ENCODE measurements at regions not wholly inside any gene's neighbourhood (a gene's known extent, or its start where the extent isn't known, plus 50 kb on each side); places are given as distances from the start of the nearest gene placed in this dataset.

GRCh38 chr2:60285626-60286316, 267.7 kb downstream of the BCL11A start:
- POLR2A ChIA-PET: no interaction called here
- DNase-seq (ENCODE audit: low read depth, low spot score): no peak
- no peaks in the 10 kb centered on the region for H3K36me3 ChIP-seq (ENCODE audit: control insufficient read depth, insufficient read depth, low read length)
- H3K4me1 ChIP-seq (ENCODE audit: control insufficient read depth, insufficient read depth, low read length): no peaks in the 10 kb centered on the region
- no peaks in the 10 kb centered on the region for H3K27me3 ChIP-seq (ENCODE audit: control insufficient read depth, insufficient read depth, low read length)
- TF ChIP-seq TCF7L2 (IDR thresholded peaks at IDR 0.05; ENCODE audit: low read depth, low read length) (no peak), SIN3A (IDR thresholded peaks at IDR 0.05; ENCODE audit: borderline replicate concordance, insufficient read depth, low read depth, low read length) (no peak), CTCF (IDR thresholded peaks at IDR 0.05) (no peak), POLR2AphosphoS5 (IDR thresholded peaks at IDR 0.05; ENCODE audit: low read depth, low read length) (no peak), REST (IDR thresholded peaks at IDR 0.05; ENCODE audit: insufficient read depth in 1 of 2, low read depth in 2 of 2, low read length in 1 of 2) (no peak)
- CTCF ChIA-PET: no interaction called here
- intact Hi-C loops (cut with micrococcal nuclease; ENCODE audit: unreplicated experiment) (no loop called here), in situ Hi-C loops (cut with HindIII; ENCODE audit: low pct_unique_long_range_greater_than_20kb, low sequenced_read_pairs) (no loop called here)
- no peaks in the 10 kb centered on the region for H3K9me3 ChIP-seq (ENCODE audit: control insufficient read depth, insufficient read depth, low read depth, low read length)
- no TSS peak for BruUV-seq (replicated peaks)
- no peak for ATAC-seq
- no peak overlapping the region for H3K4me3 ChIP-seq (ENCODE audit: low read depth in 2 of 2, low read length in 2 of 2)
- no peak overlapping the region for H3K27ac ChIP-seq (ENCODE audit: low read length)

GRCh38 chr2:60283626-60284025, 269.8 kb downstream of the BCL11A start:
- ChIA-PET POLR2A (no interaction called here), CTCF (no interaction called here)
- ATAC-seq: no peak
- Histone ChIP-seq H3K27me3 (ENCODE audit: control insufficient read depth, insufficient read depth, low read length) (no peaks in the 10 kb centered on the region), H3K4me3 (ENCODE audit: low read depth in 2 of 2, low read length in 2 of 2) (no peak overlapping the region), H3K27ac (ENCODE audit: low read length) (no peak overlapping the region), H3K4me1 (ENCODE audit: control insufficient read depth, insufficient read depth, low read length) (no peaks in the 10 kb centered on the region), H3K36me3 (ENCODE audit: control insufficient read depth, insufficient read depth, low read length) (no peaks in the 10 kb centered on the region), H3K9me3 (ENCODE audit: control insufficient read depth, insufficient read depth, low read depth, low read length) (no peaks in the 10 kb centered on the region)
- BruUV-seq (replicated peaks): no TSS peak
- intact Hi-C loops (cut with micrococcal nuclease; ENCODE audit: unreplicated experiment) (no loop called here), in situ Hi-C loops (cut with HindIII; ENCODE audit: low pct_unique_long_range_greater_than_20kb, low sequenced_read_pairs) (no loop called here)
- no peak for TF ChIP-seq SIN3A (IDR thresholded peaks at IDR 0.05; ENCODE audit: borderline replicate concordance, insufficient read depth, low read depth, low read length)
- TF ChIP-seq TCF7L2 (IDR thresholded peaks at IDR 0.05; ENCODE audit: low read depth, low read length): no peak
- TF ChIP-seq REST (IDR thresholded peaks at IDR 0.05; ENCODE audit: insufficient read depth in 1 of 2, low read depth in 2 of 2, low read length in 1 of 2): no peak
- no peak for TF ChIP-seq POLR2AphosphoS5 (IDR thresholded peaks at IDR 0.05; ENCODE audit: low read depth, low read length)
- TF ChIP-seq CTCF (IDR thresholded peaks at IDR 0.05): no peak
- no peak for DNase-seq (ENCODE audit: low read depth, low spot score)
